H9 (cell line): ENCODE measurements at regions not wholly inside any gene's neighbourhood (a gene's known extent, or its start where the extent isn't known, plus 50 kb on each side); places are given as distances from the start of the nearest gene placed in this dataset.

Experiments
- DNase-seq: peaks from one replicate; pipeline ENCODE4 v3.0.0-alpha.2; 2017
- H2AFZ ChIP-seq: one replicate; pipeline ENCODE4 v1.6.1; 2013; ENCODE audit warnings: mild to moderate bottlenecking, low read length, control low read depth, moderate library complexity
- H2AK5ac ChIP-seq: 2 replicates; pipeline ENCODE4 v1.6.1; 2013; ENCODE audit warnings: low read length, control low read depth, mixed read lengths; ENCODE audit not compliant: insufficient read length
- H2BK120ac ChIP-seq: one replicate; pipeline ENCODE4 v1.6.1; 2013; ENCODE audit warnings: low read depth, mild to moderate bottlenecking, low read length, control low read depth, inconsistent platforms; ENCODE audit not compliant: poor library complexity, severe bottlenecking
- H2BK12ac ChIP-seq: 2 replicates; pipeline ENCODE4 v1.6.1; 2013; ENCODE audit warnings: low read length, control low read depth, mixed read lengths, low read depth; ENCODE audit not compliant: insufficient read length
- H2BK15ac ChIP-seq: 2 replicates; pipeline ENCODE4 v1.6.1; 2013; ENCODE audit warnings: low read depth, low read length, control low read depth
- H2BK20ac ChIP-seq: one replicate; pipeline ENCODE4 v1.6.1; 2013; ENCODE audit warnings: low read depth, mild to moderate bottlenecking, low read length, control low read depth, inconsistent platforms; ENCODE audit not compliant: poor library complexity, severe bottlenecking
- H2BK5ac ChIP-seq: 2 replicates; pipeline ENCODE4 v1.6.1; 2013; ENCODE audit warnings: low read length, control low read depth, mixed read lengths; ENCODE audit not compliant: insufficient read length
- H3K14ac ChIP-seq: 2 replicates; pipeline ENCODE4 v1.6.1; 2013; ENCODE audit warnings: low read length, control low read depth; ENCODE audit not compliant: insufficient read depth
- H3K18ac ChIP-seq: 2 replicates; pipeline ENCODE4 v1.6.1; 2013; ENCODE audit warnings: low read depth, mild to moderate bottlenecking, mixed read lengths, low read length, control low read depth; ENCODE audit not compliant: insufficient read length
- H3K23ac ChIP-seq: 2 replicates; pipeline ENCODE4 v1.6.1; 2013; ENCODE audit warnings: low read length, control low read depth, mixed read lengths, low read depth; ENCODE audit not compliant: insufficient read length
- H3K23me2 ChIP-seq: 2 replicates; pipeline ENCODE4 v1.6.1; 2013; ENCODE audit warnings: low read depth, mild to moderate bottlenecking, mixed read lengths, low read length, control low read depth; ENCODE audit not compliant: insufficient read length, poor library complexity, severe bottlenecking
- H3K27ac ChIP-seq: 2 replicates; pipeline ENCODE4 v1.5.1; 2013; ENCODE audit warnings: low read length, control low read depth, mixed read lengths, low read depth; ENCODE audit not compliant: insufficient read length
- H3K27me3 ChIP-seq: 2 replicates; pipeline ENCODE4 v1.6.1; 2013; ENCODE audit warnings: low read length, control low read depth, inconsistent platforms; ENCODE audit not compliant: insufficient read depth
- H3K4ac ChIP-seq: 2 replicates; pipeline ENCODE4 v1.6.1; 2013; ENCODE audit warnings: low read depth, mild to moderate bottlenecking, control low read depth, inconsistent platforms, low read length, moderate library complexity
- H3K4me1 ChIP-seq: 2 replicates; pipeline ENCODE4 v1.6.1; 2013; ENCODE audit warnings: low read length, control low read depth, inconsistent platforms; ENCODE audit not compliant: insufficient read depth
- H3K4me2 ChIP-seq: 2 replicates; pipeline ENCODE4 v1.6.1; 2013; ENCODE audit warnings: low read length, control low read depth, mixed read lengths; ENCODE audit not compliant: insufficient read length, insufficient read depth
- H3K56ac ChIP-seq: 2 replicates; pipeline ENCODE4 v1.6.1; 2013; ENCODE audit warnings: low read depth, mild to moderate bottlenecking, mixed read lengths, low read length, control low read depth; ENCODE audit not compliant: insufficient read length
- H3K79me1 ChIP-seq: 2 replicates; pipeline ENCODE4 v1.6.1; 2013; ENCODE audit warnings: low read depth, mild to moderate bottlenecking, moderate library complexity, low read length, control low read depth, inconsistent platforms; ENCODE audit not compliant: insufficient read depth, poor library complexity, severe bottlenecking
- H3K79me2 ChIP-seq: 2 replicates; pipeline ENCODE4 v1.6.1; 2013; ENCODE audit warnings: low read length, control low read depth, inconsistent platforms; ENCODE audit not compliant: insufficient read depth
- H3K9ac ChIP-seq: 2 replicates; pipeline ENCODE4 v1.6.1; 2013; ENCODE audit warnings: low read length, control low read depth, mixed read lengths; ENCODE audit not compliant: insufficient read length; ENCODE audit errors: extremely low read depth
- H3K9me3 ChIP-seq: one replicate; pipeline ENCODE4 v1.6.1; 2013; ENCODE audit warnings: low read depth, low read length, inconsistent platforms; ENCODE audit not compliant: control insufficient read depth
- H3T11ph ChIP-seq: one replicate; pipeline ENCODE4 v1.6.1; 2013; ENCODE audit warnings: mild to moderate bottlenecking, low read length, control low read depth, inconsistent platforms
- H4K20me1 ChIP-seq: one replicate; pipeline ENCODE4 v1.6.1; 2013; ENCODE audit not compliant: control insufficient read depth, insufficient read length, insufficient read depth
- H4K5ac ChIP-seq: 2 replicates; pipeline ENCODE4 v1.6.1; 2013; ENCODE audit warnings: low read depth, mild to moderate bottlenecking, mixed read lengths, low read length, control low read depth; ENCODE audit not compliant: insufficient read length
- H4K8ac ChIP-seq: replicated peaks from 2 replicates; pipeline ENCODE4 v1.6.1; 2013; ENCODE audit warnings: low read length, control low read depth, mixed read lengths, low read depth; ENCODE audit not compliant: insufficient read length
- H4K91ac ChIP-seq: 2 replicates; pipeline ENCODE4 v1.6.1; 2013; ENCODE audit warnings: low read depth, mild to moderate bottlenecking, moderate library complexity, mixed read lengths, low read length, control low read depth; ENCODE audit not compliant: insufficient read length
- H3K27ac Mint-ChIP-seq, 3 experiments: 2 replicates in 2 of 3; 3 replicates in 1 of 3; pipeline ENCODE4 v1.8.0; 2020 to 2021; ENCODE audit warnings: mixed read lengths in 3 of 3, mild to moderate bottlenecking in 1 of 3, moderate library complexity in 1 of 3
- H3K27me3 Mint-ChIP-seq: 2 replicates; pipeline ENCODE4 v1.8.0; 2021; ENCODE audit warnings: low read depth, mild to moderate bottlenecking, moderate library complexity, mixed read lengths
- H3K36me3 Mint-ChIP-seq, 3 experiments: 2 replicates in 2 of 3; 3 replicates in 1 of 3; pipeline ENCODE4 v1.8.0; 2020 to 2021; ENCODE audit warnings: low read depth in 3 of 3, mixed read lengths in 3 of 3; ENCODE audit not compliant: insufficient read depth in 1 of 3
- H3K4me1 Mint-ChIP-seq, 2 experiments: 2 replicates each; pipeline ENCODE4 v1.8.0; 2020; ENCODE audit warnings: mixed read lengths in 2 of 2
- H3K4me3 Mint-ChIP-seq, 2 experiments: 2 replicates in 1 of 2; 3 replicates in 1 of 2; pipeline ENCODE4 v1.8.0; 2020 to 2021; ENCODE audit warnings: mild to moderate bottlenecking in 2 of 2, mixed read lengths in 2 of 2, moderate library complexity in 1 of 2
- H3K9me3 Mint-ChIP-seq, 2 experiments: 2 replicates in 1 of 2; 3 replicates in 1 of 2; pipeline ENCODE4 v1.8.0; 2020; ENCODE audit warnings: mild to moderate bottlenecking in 2 of 2, mixed read lengths in 2 of 2, moderate library complexity in 1 of 2
- CTCF ChIP-seq: fragments of 200-600 bp; sonication (generic); conservative IDR thresholded peaks from 3 replicates; pipeline ENCODE4 v1.8.0; 2021; ENCODE audit warnings: antibody characterized with exemption, mild to moderate bottlenecking
- WGBS: extraction: QIAGEN DNeasy Blood & Tissue Kit; methylation state at CpG from one replicate; pipeline ENCODE4 v1.1.7; 2013; ENCODE audit warnings: missing lambda C conversion rate, low lambda C conversion rate, mixed read lengths; ENCODE audit not compliant: insufficient read length; ENCODE audit errors: extremely low coverage; 5-methylcytosine and 5-hydroxymethylcytosine counted together

- Mint-ChIP-seq H3K4me1 (no peaks in the 10 kb centered on the region), H3K36me3 (no peaks in the 10 kb centered on the region; a peak in 2 of 7 replicates), H3K27me3 (no peaks in the 10 kb centered on the region; the same call in none of the 2 replicates), H3K27ac (no peak overlapping the region), H3K9me3 (peaks cover 63 to 66% of the 10 kb centered on the region in 2 experiments), H3K4me3 (no peak overlapping the region)
- Histone ChIP-seq H3K27ac (no peak overlapping the region), H4K8ac (no peak overlapping the region), H3K79me1 (no peaks in the 10 kb centered on the region), H3K27me3 (no peaks in the 10 kb centered on the region), H4K20me1 (no peaks in the 10 kb centered on the region), H3K4me2 (no peak overlapping the region), H2BK12ac (no peak overlapping the region), H3K9ac (no peak overlapping the region), H3K23me2 (no peaks in the 10 kb centered on the region), H4K91ac (no peak overlapping the region), H2AFZ (no peak overlapping the region), H3K14ac (no peak overlapping the region), H2BK120ac (no peak overlapping the region), H2BK15ac (no peak overlapping the region), H4K5ac (no peak overlapping the region), H3K4ac (no peak overlapping the region), H2BK20ac (no peak overlapping the region), H3K79me2 (no peaks in the 10 kb centered on the region), H2AK5ac (no peak overlapping the region), H3K56ac (no peak overlapping the region), H3K9me3 (peaks cover 15% of the 10 kb centered on the region), H3K23ac (no peak overlapping the region), H3K4me1 (no peaks in the 10 kb centered on the region), H2BK5ac (no peak overlapping the region), H3K18ac (no peak overlapping the region), H3T11ph (no peak overlapping the region)
- WGBS, result no CpG with 5 or more reads among the region's 6 CpGs
- no peak for TF ChIP-seq CTCF
- no peak for DNase-seq
Observed at GRCh38 chrX:19178402-19178801, 56.1 kb upstream of the ADGRG2 start.
